C4-2B (cell line): ENCODE measurements at regions not wholly inside any gene's neighbourhood (a gene's known extent, or its start where the extent isn't known, plus 50 kb on each side); places are given as distances from the start of the nearest gene placed in this dataset.

Experiments
- CTCF ChIP-seq: fragments of 450-650 bp; conservative IDR thresholded peaks from 2 replicates; pipeline ENCODE4 v1.5.1; 2017; ENCODE audit warnings: mild to moderate bottlenecking
- ZFX ChIP-seq: fragments of 450-650 bp; IDR thresholded peaks from 2 replicates; pipeline ENCODE4 v1.6.1; 2017

GRCh38 chr14:27338012-27338411 is 740.2 kb upstream of the NOVA1 start:
- no peak for TF ChIP-seq CTCF
- no peak for TF ChIP-seq ZFX
